ENCODE measurements at regions not wholly inside any gene's neighbourhood (a gene's known extent, or its start where the extent isn't known, plus 50 kb on each side); places are given as distances from the start of the nearest gene placed in this dataset.

DNA sequence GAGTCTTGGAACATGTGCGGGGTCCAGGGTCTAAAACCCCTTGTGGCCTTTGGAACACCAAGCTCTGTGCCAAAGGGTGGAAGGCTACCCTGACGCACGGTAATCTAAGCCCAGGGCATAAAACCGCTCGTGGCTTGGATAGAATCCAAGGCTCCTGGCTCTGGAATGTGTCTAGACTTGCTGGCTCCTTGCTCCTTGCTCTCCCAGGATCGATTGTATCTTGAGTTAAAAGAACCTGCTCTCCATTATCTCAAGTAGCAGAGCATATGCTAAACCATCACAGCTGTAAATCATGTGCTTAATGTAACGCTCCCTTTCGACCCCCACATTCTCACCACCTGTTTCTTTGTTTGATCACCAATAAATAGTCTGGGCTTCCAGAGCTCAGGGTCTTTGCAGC, 50.3 kb downstream of the TLCD4 start:
- peak; percentile 30 for DNase-seq

DNA sequence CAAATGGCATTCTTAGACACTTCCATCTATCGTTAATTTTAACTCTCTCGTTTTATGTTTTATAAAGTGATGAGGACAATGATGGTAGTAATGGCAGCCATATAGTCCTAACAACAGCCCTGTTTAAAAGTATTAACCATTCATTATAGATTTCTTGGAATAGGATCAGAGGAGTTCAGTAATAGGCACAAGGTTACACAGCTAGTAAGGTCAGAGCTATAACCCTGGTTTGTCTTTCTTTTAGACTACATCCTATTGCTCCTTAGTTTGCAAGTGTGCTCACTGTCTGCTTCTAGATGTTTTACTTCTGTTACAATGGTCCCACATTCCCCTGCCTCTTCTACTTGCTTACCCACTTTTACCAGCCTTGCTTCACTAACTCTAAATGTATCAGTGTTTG, 50.9 kb downstream of the TLCD4 start:
- no peak for DNase-seq

DNA sequence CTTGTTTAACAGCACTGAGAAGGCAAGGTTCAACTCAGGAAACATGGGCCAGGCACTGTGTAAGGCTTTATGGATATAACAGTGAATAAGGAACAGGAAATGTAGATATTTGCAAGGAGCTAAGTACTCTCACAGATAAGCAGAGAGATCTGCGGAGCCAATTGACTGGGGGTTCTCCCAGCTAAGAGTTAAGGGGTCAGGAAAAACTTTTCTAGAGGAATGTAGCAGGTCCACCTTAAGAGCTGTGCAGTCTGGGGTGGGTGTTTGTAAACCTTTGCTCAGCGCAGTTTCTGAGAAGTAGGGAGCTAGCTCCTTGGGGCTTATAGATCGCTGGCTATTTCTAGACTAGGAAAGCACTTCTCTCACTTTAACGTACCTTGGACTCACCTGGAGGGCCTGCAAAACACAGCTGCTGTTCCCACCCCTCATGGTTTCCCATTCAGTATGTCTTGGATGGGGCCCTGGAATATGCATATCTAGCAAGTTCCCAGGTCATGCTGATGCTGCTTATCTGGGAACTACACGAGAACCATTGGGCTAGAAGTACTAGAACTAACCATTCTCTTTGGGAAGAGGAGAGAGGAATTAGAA, 51.7 kb downstream of the TLCD4 start:
- no peak for DNase-seq

DNA sequence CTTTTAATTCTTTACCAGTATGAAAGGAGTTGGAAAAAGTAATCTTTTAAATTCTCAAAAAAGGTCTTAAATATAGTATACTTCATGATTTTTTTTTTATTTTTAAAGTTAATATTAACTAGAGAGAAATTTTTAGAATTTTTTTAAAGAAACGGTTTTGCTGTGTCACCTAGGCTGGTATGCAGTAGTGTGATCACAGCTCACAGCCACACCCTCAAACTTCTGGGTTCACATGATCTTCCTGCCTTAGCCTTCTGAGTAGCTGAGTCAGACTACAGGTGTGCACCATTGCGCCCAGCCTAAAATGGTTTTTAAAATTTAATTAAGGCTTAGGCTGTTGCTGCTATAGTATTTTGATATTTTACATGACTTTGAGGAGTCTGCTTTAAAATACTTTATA, 52.4 kb downstream of the TLCD4 start:
- no peak for DNase-seq

- no peak for DNase-seq
Observed at GRCh38 chr1:95171270-95172245, 54.4 kb downstream of the TLCD4 start.

DNA sequence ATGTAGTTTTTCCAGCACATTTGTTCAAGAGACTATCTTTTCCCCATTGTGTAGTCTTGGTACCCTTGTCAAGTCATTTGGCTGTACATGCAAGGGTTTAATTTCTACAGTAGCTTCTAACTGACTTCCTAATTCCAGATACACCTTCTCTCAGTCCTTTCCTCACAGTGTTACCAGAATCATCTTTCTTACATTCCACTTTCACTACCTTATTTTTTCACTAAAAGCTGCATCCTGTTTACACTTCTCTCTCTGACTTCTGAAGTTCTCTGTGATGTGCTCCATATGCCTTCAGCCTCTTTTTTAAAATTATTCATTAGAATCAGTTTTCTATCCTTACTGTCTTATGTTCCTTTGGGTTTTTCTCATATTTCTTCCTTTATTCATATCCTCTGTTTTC, 57.1 kb upstream of the RWDD3 start:
- DNase-seq: no peak

DNA sequence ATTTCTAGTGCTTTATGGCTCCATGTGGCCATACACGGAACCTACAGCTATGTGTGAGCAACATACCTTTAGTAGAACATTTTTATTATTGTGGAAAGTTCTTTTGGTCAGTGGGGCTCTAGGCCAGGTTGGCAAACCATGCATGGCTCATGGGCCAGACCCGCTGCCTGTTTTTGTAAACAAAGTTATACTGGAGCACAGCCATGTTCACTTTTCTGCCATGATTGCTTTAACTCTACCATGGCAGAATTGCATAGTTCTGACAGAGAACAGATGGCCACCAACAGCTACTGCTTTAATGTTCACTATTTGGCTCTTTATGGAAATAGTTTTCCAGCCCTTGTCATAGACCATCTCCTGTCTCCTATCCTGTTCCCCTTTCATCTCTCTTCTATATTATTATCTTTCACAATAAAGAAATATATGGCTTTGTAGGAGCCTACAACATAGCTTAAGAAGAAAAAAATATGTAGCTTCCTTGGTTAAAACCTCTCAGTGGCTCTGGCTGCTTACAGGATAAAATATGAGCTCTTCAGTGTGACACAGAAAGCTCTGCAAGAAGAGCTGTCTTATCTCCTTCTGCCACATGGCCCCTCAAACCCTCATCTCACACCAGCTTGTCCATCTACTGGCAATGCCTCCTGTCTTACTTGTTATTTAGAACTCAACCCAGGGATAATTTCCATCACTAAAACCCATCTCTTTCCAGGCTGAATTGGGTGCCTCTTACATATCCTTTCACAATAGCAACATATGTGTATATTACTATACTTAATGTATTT, 54.6 kb upstream of the RWDD3 start:
- no peak for DNase-seq

DNA sequence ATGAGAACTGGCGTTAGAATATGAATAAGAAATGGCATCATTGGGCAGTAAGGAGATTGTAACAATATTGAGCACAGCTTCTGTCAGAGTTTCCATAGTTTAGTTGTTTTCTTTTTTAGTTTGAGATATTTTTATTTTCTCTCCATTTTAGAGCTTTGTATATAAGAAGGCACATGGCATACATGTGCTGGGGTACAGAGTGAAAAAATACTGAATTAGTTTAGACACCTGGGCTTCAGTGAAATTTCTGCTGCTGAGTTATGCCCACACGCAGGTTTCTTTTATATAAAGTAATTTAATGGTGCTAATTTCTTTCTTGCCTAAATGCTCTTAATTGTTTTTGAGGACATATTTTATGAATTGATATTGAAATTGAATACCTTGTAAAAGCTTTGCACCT, 53.6 kb upstream of the RWDD3 start:
- DNase-seq: no peak

DNA sequence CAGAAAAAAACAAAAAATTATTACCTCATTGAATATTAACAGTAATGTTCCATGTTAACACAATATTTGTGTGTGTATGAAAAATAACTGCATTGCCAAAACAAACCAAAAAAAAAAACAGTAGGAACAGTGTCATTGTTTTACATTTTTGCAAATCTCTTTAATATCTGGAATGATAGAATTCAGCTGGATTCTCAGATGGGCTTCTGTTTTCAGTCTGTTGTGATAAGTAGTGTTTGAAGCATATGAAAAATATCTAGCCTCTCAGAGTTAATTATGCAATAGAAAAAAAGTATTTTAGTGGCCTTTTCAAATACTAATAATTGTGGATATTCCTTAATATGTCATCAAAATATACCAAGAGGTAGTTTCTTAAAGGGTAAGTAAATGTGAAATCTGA, 52.9 kb upstream of the RWDD3 start:
- no peak for DNase-seq

DNA sequence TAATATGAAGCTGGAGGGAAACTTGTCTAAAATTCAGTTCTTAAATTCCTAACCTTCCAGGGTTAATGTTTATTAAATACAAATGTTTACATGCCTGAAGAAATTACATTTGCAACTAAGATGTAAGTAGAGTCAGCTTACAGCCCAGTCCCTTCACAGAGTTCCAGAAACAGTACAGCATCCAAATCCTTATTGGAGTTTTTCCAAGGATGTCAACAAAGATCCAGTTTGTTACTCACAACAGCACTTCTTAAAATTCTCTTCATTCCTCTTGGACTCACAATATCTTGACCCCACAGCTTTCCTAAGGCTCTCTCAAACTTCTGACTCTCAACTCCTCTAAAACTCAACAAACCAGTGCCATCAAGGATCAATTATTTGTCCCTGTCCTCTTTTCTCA, 50.1 kb upstream of the RWDD3 start:
- no peak for DNase-seq
